ENCODE measurements at regions not wholly inside any gene's neighbourhood (a gene's known extent, or its start where the extent isn't known, plus 50 kb on each side); places are given as distances from the start of the nearest gene placed in this dataset.

- TF ChIP-seq CTCF (conservative IDR thresholded peaks at IDR 0.05) (no peak), ZFX (IDR thresholded peaks at IDR 0.05) (no peak)
- H3K27ac ChIP-seq: no peak overlapping the region; the same call in 1 of the 2 replicates
These were observed 362.7 kb upstream of the SLC30A5 start for GRCh38 chr5:68730979-68731654.

DNA sequence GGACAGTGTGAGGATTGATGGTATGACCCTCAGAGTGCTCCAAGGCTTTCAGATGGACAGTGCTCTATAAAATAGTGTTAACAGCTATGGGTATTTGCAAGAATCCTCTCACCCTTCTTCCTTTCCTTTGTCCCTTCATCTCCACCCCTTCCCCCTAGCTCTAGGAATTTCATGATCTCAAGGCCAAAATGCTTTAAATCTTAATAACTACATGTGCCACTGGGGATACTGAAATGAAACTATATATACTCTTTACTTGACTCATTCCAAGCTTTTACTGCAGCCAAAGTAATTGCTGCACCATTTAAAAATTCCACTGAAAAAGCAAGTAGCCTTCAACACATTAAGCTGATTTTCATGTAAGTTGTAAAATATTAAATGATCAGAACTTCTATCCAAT lies 361.6 kb upstream of the SLC30A5 start:
- no peak overlapping the region for H3K27ac ChIP-seq
- no peak for TF ChIP-seq CTCF (conservative IDR thresholded peaks at IDR 0.05)

DNA sequence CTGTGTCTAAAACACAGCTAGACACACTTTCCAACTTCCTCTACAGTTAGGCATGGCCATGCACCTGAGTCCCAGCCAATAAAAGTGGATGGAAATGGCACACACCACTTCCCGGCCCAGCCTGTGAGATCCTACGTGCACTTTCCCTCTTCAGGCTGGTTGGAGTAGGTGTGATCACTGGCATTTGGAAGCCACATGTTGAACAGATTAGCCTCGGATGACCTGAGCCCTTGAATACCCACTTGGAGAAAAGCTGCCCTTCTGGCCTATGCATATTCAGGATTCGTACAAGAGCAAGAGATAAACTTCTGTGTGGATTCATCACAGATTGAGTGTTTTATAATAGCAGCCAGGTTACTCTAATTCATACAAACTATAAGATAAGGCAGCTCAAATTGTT lies 359.0 kb upstream of the SLC30A5 start:
- TF ChIP-seq ZFX (IDR thresholded peaks at IDR 0.05): no peak
- no peak for TF ChIP-seq CTCF (conservative IDR thresholded peaks at IDR 0.05)

GRCh38 chr5:68738236-68738635 lies 355.6 kb upstream of the SLC30A5 start:
- H3K27ac ChIP-seq: no peak overlapping the region
- TF ChIP-seq CTCF (conservative IDR thresholded peaks at IDR 0.05): no peak
- TF ChIP-seq ZFX (IDR thresholded peaks at IDR 0.05): no peak

More for the DNA sequence above, 359.0 kb upstream of the SLC30A5 start:
- H3K27ac ChIP-seq: no peak overlapping the region

- no peak overlapping the region for H3K27ac ChIP-seq
- no peak for TF ChIP-seq ZFX (IDR thresholded peaks at IDR 0.05)
- no peak for TF ChIP-seq CTCF (conservative IDR thresholded peaks at IDR 0.05)
These were observed 355.0 kb upstream of the SLC30A5 start for GRCh38 chr5:68738841-68739240.

DNA sequence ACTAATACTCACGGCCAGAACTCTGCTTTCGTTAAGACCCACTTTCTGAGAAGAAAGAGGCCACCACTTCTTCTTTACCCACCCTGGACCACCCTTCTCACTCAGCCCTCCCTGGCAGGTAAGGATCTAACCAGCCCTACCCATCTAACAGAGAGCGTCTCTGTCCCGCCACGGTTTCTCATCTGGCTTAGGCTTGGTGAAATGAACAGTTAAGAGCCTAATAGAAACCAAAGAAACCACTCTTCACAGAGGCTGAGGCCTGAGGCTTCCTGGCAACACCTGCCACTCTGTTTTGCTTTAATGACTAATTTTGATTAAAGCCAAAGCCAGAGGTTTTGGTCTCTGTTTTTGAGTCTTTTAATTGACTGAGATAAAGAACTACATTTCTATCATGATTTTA lies 354.1 kb upstream of the SLC30A5 start:
- no peak overlapping the region for H3K27ac ChIP-seq
- no peak for TF ChIP-seq ZFX (IDR thresholded peaks at IDR 0.05)
- TF ChIP-seq CTCF (conservative IDR thresholded peaks at IDR 0.05): no peak

GRCh38 chr5:68740226-68740910 lies 353.4 kb upstream of the SLC30A5 start:
- TF ChIP-seq ZFX (IDR thresholded peaks at IDR 0.05): no peak
- TF ChIP-seq CTCF (conservative IDR thresholded peaks at IDR 0.05): no peak
- no peak overlapping the region for H3K27ac ChIP-seq
